CD4-positive, alpha-beta memory T cell (primary cell): ENCODE measurements at regions not wholly inside any gene's neighbourhood (a gene's known extent, or its start where the extent isn't known, plus 50 kb on each side); places are given as distances from the start of the nearest gene placed in this dataset.
"Not testable (repeated sequence)": the region's sequence is repeated elsewhere in the genome, so short reads cannot be mapped to it uniquely, and the experiment has no call there.

Source experiments
- CTCF ChIA-PET: fragments of 350-600 bp; sonication (Branson Sonifier 250); formaldehyde crosslinking; loops from one replicate; lab custom pipeline; 2021; ENCODE audit warnings: inconsistent platforms; ENCODE audit not compliant: partially characterized antibody; lab: Charles Lee
- POLR2A ChIA-PET: fragments of 350-600 bp; sonication (Branson Sonifier 250); formaldehyde crosslinking; loops from one replicate; lab custom pipeline; 2021; ENCODE audit not compliant: partially characterized antibody; lab: Charles Lee
- DNase-seq, 5 donors: peaks; one replicate each; pipeline versions ENCODE4 v3.0.0 to v3.0.0-alpha.2; 2020 to 2022; ENCODE audit warnings: mixed read lengths in 1 of 5
- H3K27ac ChIP-seq: one replicate; pipeline ENCODE4 v1.7.0; 2013; ENCODE audit warnings: low read depth, low read length
- H3K27me3 ChIP-seq: 2 replicates; pipeline ENCODE4 v1.7.0; 2013; ENCODE audit warnings: mild to moderate bottlenecking, low read length, moderate library complexity; ENCODE audit not compliant: insufficient read depth
- H3K36me3 ChIP-seq: 2 replicates; pipeline ENCODE4 v1.7.0; 2013; ENCODE audit warnings: mild to moderate bottlenecking, low read length, moderate library complexity; ENCODE audit not compliant: insufficient read depth
- H3K4me1 ChIP-seq: 2 replicates; pipeline ENCODE4 v1.7.0; 2013; ENCODE audit warnings: mild to moderate bottlenecking, low read length, moderate library complexity; ENCODE audit not compliant: insufficient read depth
- H3K4me3 ChIP-seq, 2 donors: one replicate each; pipeline ENCODE4 v1.7.0; 2013; ENCODE audit warnings: low read length in 2 of 2, mild to moderate bottlenecking in 1 of 2
- H3K9me3 ChIP-seq, 2 donors: one replicate each; pipeline ENCODE4 v1.7.0; 2013; ENCODE audit warnings: low read length in 2 of 2, control low read depth in 1 of 2; ENCODE audit not compliant: control insufficient read depth in 1 of 2
- H3K27ac Mint-ChIP-seq, 7 donors: one replicate each; pipeline ENCODE4 v1.8.0; 2020 to 2021; ENCODE audit warnings: mixed read lengths in 7 of 7, mild to moderate bottlenecking in 6 of 7, inconsistent platforms in 3 of 7, moderate library complexity in 3 of 7
- H3K27me3 Mint-ChIP-seq, 2 donors: one replicate each; pipeline ENCODE4 v1.8.0; 2020 to 2021; ENCODE audit warnings: mixed read lengths in 2 of 2
- H3K36me3 Mint-ChIP-seq, 2 donors: one replicate each; pipeline ENCODE4 v1.8.0; 2020 to 2021; ENCODE audit warnings: mixed read lengths in 2 of 2, inconsistent platforms in 1 of 2, mild to moderate bottlenecking in 1 of 2
- H3K4me1 Mint-ChIP-seq, 4 donors: one replicate each; pipeline ENCODE4 v1.8.0; 2020 to 2021; ENCODE audit warnings: mixed read lengths in 4 of 4, mild to moderate bottlenecking in 1 of 4
- H3K4me3 Mint-ChIP-seq, 8 donors: one replicate each; pipeline ENCODE4 v1.8.0; 2020 to 2021; ENCODE audit warnings: mixed read lengths in 8 of 8, mild to moderate bottlenecking in 7 of 8, moderate library complexity in 6 of 8, inconsistent platforms in 3 of 8
- H3K9me3 Mint-ChIP-seq, 8 donors: one replicate each; pipeline ENCODE4 v1.8.0; 2020 to 2021; ENCODE audit warnings: mixed read lengths in 8 of 8, mild to moderate bottlenecking in 5 of 8, inconsistent platforms in 3 of 8, moderate library complexity in 1 of 8
- intact Hi-C: fragments of 100-400 bp; cut with micrococcal nuclease; formaldehyde crosslinking; loops from one replicate; pipeline ENCODE4 v1.15.1; 2023

- ChIA-PET POLR2A (no interaction called here), CTCF (no interaction called here)
- no peak overlapping the region for H3K27ac Mint-ChIP-seq
- Histone ChIP-seq H3K27ac (no peak overlapping the region), H3K4me3 (no peak overlapping the region), H3K36me3 (no peaks in the 10 kb centered on the region), H3K4me1 (no peaks in the 10 kb centered on the region), H3K27me3 (no peaks in the 10 kb centered on the region), H3K9me3 (no peaks in the 10 kb centered on the region)
- no peaks in the 10 kb centered on the region for H3K36me3 Mint-ChIP-seq
- intact Hi-C loops = no loop called here
- H3K4me3 Mint-ChIP-seq = no peak overlapping the region
- no peaks in the 10 kb centered on the region for H3K27me3 Mint-ChIP-seq
- no peak for DNase-seq
- no peaks in the 10 kb centered on the region for H3K4me1 Mint-ChIP-seq
- peaks cover 0 to 3% (median 0%) of the 10 kb centered on the region in 8 donors for H3K9me3 Mint-ChIP-seq
Measured at GRCh38 chr15:35244227-35244626, 159.1 kb upstream of the NANOGP8 start.

DNA sequence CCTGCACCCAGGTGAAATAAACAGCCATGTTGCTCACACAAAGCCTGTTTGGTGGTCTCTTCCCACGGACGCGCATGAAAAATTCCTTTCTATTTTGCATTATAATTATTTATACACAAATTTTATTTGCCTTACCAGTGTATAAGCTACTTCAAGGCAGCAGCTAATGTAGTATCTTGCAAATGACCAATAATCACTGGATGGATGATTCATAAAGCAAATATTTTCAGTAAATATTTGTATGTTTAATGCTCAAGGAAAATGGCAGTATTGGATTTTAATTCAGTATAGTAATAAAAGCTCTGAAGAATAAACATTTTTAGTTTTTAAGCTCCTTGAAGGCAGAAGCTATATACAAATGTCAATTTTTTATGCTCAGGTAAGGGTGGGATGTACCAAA lies 158.7 kb upstream of the NANOGP8 start:
- no peaks in the 10 kb centered on the region for H3K36me3 Mint-ChIP-seq
- H3K4me3 ChIP-seq = no peak overlapping the region
- ChIA-PET POLR2A (no interaction called here), CTCF (no interaction called here)
- no peak overlapping the region for H3K27ac Mint-ChIP-seq
- H3K9me3 Mint-ChIP-seq = peaks cover 0 to 3% (median 0%) of the 10 kb centered on the region in 8 donors
- H3K4me1 Mint-ChIP-seq = no peaks in the 10 kb centered on the region
- H3K4me3 Mint-ChIP-seq = no peak overlapping the region
- no peaks in the 10 kb centered on the region for H3K4me1 ChIP-seq
- H3K9me3 ChIP-seq = no peaks in the 10 kb centered on the region
- H3K27ac ChIP-seq = no peak overlapping the region
- no peak for DNase-seq
- H3K36me3 ChIP-seq = no peaks in the 10 kb centered on the region
- no peaks in the 10 kb centered on the region for H3K27me3 ChIP-seq
- H3K27me3 Mint-ChIP-seq = no peaks in the 10 kb centered on the region
- intact Hi-C loops = no loop called here

- H3K27ac ChIP-seq, H3K4me3 ChIP-seq, DNase-seq, H3K27me3 ChIP-seq, POLR2A ChIA-PET, H3K27ac Mint-ChIP-seq, H3K27me3 Mint-ChIP-seq, H3K36me3 Mint-ChIP-seq, H3K9me3 Mint-ChIP-seq, H3K9me3 ChIP-seq, H3K36me3 ChIP-seq, intact Hi-C loops, H3K4me1 ChIP-seq, CTCF ChIA-PET, H3K4me1 Mint-ChIP-seq, H3K4me3 Mint-ChIP-seq: not testable (repeated sequence)
Measured at GRCh38 chr15:35239693-35240092, 154.6 kb upstream of the NANOGP8 start.

DNA sequence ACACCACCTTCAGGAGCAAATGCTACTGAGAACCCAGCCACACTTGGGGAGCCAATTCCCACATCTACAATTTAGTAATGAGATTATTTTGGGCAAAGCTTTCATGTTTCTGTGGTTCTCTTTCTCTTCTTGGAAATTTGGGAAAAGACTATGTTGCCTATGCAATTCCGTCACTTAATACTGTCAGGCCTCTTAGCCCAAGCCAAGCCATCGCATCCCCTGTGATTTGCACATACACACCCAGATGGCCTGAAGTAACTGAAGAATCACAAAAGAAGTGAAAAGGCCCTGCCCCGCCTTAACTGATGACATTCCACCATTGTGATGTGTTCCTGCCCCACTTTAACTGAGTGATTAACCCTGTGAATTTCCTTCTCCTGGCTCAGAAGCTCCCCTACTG lies 153.4 kb upstream of the NANOGP8 start:
- H3K27ac Mint-ChIP-seq, H3K36me3 Mint-ChIP-seq, POLR2A ChIA-PET, intact Hi-C loops, H3K9me3 Mint-ChIP-seq, H3K4me1 ChIP-seq, H3K9me3 ChIP-seq, H3K4me1 Mint-ChIP-seq, H3K27ac ChIP-seq, H3K27me3 Mint-ChIP-seq, DNase-seq, H3K36me3 ChIP-seq, H3K4me3 Mint-ChIP-seq, H3K27me3 ChIP-seq, CTCF ChIA-PET, H3K4me3 ChIP-seq: not testable (repeated sequence)

DNA sequence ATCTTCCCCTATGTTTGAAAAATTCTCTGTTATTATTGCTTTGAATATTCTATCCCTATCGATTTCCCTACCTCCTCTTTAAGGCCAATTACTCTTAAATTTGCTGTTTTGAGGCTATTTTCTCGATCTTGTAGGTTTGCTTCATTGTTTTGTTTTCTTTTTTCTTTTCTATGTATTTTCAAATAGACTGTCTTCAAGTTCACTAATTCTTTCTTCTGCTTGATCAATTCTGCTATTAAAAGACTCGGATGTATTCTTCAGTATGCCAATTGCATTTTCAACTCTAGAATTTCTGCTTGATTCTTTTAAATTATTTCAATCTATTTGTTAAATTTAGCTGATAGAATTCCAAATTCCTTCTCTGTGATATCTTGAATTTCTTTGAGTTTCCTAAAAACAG lies 144.0 kb upstream of the NANOGP8 start:
- Histone ChIP-seq H3K27ac (no peak overlapping the region), H3K4me3 (no peak overlapping the region), H3K27me3 (no peaks in the 10 kb centered on the region), H3K4me1 (no peaks in the 10 kb centered on the region), H3K36me3 (no peaks in the 10 kb centered on the region), H3K9me3 (no peaks in the 10 kb centered on the region)
- ChIA-PET POLR2A (no interaction called here), CTCF (no interaction called here)
- Mint-ChIP-seq H3K27ac (no peak overlapping the region), H3K4me3 (no peak overlapping the region), H3K4me1 (no peaks in the 10 kb centered on the region), H3K27me3 (no peaks in the 10 kb centered on the region), H3K36me3 (peaks cover 2 to 5% of the 10 kb centered on the region in 2 donors), H3K9me3 (peaks cover 0 to 29% (median 14%) of the 10 kb centered on the region in 8 donors)
- DNase-seq = no peak
- intact Hi-C loops = no loop called here

DNA sequence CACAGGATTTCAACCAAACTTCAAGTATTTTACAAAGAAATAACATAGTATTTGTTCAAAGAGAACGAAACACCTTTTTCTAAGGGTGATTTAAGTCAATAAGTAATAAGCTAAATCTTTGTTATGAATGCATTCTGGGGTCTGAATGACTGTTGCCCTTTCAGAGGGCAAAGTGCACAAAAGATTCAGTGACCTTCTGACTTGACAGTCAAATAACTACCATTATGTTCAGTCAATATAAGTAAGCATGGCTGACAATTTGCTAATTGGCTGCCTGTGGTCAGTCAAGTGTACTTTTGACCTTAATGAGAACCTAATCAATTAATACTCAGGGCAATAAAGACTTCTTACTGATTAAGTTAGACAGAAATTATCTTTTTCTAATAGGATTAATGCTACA lies 133.1 kb upstream of the NANOGP8 start:
- H3K9me3 Mint-ChIP-seq = peaks cover 0 to 2% (median 0%) of the 10 kb centered on the region in 8 donors
- no peak for DNase-seq
- CTCF ChIA-PET = no interaction called here
- H3K4me3 ChIP-seq = no peak overlapping the region
- H3K27ac ChIP-seq = no peak overlapping the region
- POLR2A ChIA-PET = no interaction called here
- no peak overlapping the region for H3K27ac Mint-ChIP-seq
- no peaks in the 10 kb centered on the region for H3K36me3 ChIP-seq
- H3K9me3 ChIP-seq = no peaks in the 10 kb centered on the region
- H3K27me3 Mint-ChIP-seq = no peaks in the 10 kb centered on the region
- no peaks in the 10 kb centered on the region for H3K4me1 ChIP-seq
- intact Hi-C loops = no loop called here
- no peak overlapping the region for H3K4me3 Mint-ChIP-seq
- no peaks in the 10 kb centered on the region for H3K4me1 Mint-ChIP-seq
- no peaks in the 10 kb centered on the region for H3K36me3 Mint-ChIP-seq
- H3K27me3 ChIP-seq = no peaks in the 10 kb centered on the region

DNA sequence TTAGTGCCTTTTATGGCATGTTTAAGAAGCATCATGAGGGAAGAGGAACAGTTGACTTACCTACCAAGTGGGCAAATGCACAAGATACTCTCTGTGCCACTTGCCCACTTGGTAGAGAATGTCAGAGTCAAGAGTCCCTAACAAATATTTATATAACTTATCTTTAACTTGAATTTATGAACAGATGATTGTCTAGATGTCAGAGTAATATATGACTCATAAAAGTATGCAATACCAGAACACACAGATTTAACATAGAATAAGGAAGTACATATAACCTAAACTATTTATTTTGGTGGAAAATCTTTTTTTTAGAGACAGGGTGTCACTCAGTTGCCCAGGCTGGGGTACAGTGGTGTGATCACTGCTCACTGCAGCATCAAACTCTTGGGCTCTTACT lies 130.0 kb upstream of the NANOGP8 start:
- H3K27me3 ChIP-seq = no peaks in the 10 kb centered on the region
- no peaks in the 10 kb centered on the region for H3K9me3 ChIP-seq
- intact Hi-C loops = no loop called here
- H3K36me3 Mint-ChIP-seq = no peaks in the 10 kb centered on the region
- H3K27ac Mint-ChIP-seq = no peak overlapping the region
- H3K4me1 Mint-ChIP-seq = no peaks in the 10 kb centered on the region
- H3K4me3 Mint-ChIP-seq = no peak overlapping the region
- POLR2A ChIA-PET = no interaction called here
- no peak overlapping the region for H3K4me3 ChIP-seq
- no peaks in the 10 kb centered on the region for H3K36me3 ChIP-seq
- H3K4me1 ChIP-seq = no peaks in the 10 kb centered on the region
- CTCF ChIA-PET = no interaction called here
- peaks cover 0 to 2% (median 0%) of the 10 kb centered on the region in 8 donors for H3K9me3 Mint-ChIP-seq
- DNase-seq = no peak
- H3K27ac ChIP-seq = no peak overlapping the region
- H3K27me3 Mint-ChIP-seq = no peaks in the 10 kb centered on the region

DNA sequence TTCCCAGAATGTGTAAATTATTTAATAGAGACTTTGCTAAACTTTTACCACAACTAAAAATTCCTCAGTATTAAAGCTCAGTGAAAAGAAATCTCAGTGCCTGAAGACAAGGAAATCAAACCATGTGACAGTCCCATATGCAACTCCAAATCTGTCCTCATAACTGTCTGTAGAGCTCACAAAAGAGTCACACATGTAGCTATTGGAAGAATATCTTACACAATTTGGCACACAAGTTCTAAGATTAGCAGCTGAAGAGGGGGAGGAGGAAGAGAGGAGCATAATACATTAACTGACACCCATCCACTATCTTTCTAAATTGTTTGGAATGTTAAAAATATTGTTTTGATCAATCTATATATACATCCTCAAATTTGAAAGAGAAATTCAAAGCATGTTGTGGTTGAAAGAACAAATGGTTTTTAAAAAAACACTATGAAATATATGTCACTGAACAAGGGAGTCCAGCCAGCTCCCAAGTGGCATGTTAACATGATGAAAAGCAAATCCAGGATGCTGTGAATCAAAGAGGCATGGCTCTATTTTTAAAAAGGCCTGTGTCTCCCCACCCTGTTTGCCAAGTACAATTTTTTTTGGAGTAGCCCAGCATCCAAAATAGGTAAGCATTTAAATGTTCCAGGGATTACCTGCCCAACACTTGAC lies 126.3 kb upstream of the NANOGP8 start:
- no peaks in the 10 kb centered on the region for H3K9me3 ChIP-seq
- H3K4me1 ChIP-seq = no peaks in the 10 kb centered on the region
- POLR2A ChIA-PET = no interaction called here
- H3K36me3 ChIP-seq = no peaks in the 10 kb centered on the region
- Mint-ChIP-seq H3K4me3 (no peak overlapping the region), H3K27ac (no peak overlapping the region), H3K4me1 (no peaks in the 10 kb centered on the region), H3K9me3 (peaks cover 0 to 2% (median 0%) of the 10 kb centered on the region in 8 donors), H3K36me3 (no peaks in the 10 kb centered on the region), H3K27me3 (no peaks in the 10 kb centered on the region)
- intact Hi-C loops = no loop called here
- CTCF ChIA-PET = no interaction called here
- DNase-seq = no peak
- H3K27ac ChIP-seq = no peak overlapping the region
- no peak overlapping the region for H3K4me3 ChIP-seq
- no peaks in the 10 kb centered on the region for H3K27me3 ChIP-seq
